ENCODE measurements at regions not wholly inside any gene's neighbourhood (a gene's known extent, or its start where the extent isn't known, plus 50 kb on each side); places are given as distances from the start of the nearest gene placed in this dataset.

DNA sequence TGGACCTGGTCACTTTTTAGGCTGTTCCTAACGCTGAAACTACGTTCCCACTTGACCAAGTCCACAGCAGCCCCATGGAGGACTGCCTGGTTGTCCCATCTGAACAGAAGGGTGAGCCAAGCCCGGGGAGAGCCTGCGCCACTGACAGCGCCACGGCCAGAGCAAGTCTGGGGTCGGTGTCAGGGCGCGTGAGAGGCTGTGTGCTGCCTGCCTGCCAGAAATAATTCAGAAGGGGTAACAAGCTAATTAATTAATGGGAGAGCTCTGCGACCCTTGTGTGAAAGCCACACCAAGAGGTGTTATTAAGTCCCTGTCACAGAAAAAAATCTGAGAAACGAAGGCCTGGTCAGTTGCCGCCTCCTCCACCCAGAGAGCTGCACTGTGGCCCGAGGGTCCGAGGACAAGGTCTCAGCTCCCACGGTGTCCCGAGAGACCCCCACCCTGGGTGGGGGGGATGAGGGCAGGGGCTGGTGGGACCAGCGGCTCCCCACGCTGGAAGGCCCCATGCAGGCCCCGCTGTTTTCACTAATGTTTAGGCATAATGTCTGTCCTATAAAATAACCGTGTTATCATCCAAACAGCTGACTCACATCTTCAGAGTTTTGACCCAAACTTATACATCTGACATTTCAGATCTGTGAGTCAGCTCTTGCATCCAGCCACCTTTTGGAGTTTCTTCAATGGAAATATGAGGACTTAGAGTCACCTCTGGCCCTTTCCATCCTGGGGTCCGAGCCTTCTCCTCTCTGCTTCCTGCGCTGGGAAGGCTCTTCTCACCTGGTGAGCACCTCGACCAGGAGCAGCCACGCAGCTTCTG is 58.5 kb downstream of the DLL1 start:
- DNase-seq (ENCODE audit: low read depth) = no peak

DNA sequence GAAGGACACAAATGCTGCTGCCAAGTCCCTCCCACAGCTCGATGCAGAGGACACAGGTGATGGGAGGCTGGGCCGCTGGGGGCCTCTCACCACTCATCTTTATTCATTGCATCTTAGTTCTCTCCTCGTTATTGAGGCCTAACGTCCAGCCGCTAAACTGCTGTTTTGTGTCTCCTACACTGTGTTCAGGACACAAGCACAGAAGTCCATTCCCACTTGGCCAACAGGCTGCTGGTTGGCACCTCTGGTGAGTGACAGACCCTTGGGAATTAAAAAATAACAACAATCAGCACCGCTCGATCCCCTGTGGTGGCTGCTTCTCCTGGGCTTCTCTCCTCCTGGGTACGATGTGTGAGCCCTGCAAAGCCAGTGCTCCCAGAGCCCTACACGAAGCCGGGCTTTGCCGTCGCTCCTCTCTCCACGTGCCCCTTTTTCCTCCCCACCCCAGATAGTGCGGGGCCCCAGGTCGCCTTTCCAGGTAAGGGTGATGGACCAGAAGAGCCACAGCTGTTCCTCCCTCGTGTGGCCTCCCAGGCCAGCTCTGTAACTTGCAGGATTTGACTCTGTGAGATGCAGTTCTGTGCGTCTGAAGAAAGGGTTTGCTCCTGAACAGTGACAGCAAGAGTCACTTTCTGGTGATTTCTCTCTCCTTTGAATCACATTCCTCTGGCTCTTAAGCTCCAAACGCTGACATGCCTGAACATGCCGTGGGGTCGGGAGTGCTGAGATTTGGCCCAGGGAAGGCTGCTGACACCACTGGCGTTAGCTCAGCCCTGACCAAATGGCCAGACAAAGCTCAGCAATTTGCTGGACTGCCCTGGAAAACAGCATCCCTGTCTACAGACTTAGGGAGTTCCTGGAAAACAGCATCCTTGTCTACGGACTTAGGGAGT is 59.3 kb downstream of the DLL1 start:
- no peak for DNase-seq (ENCODE audit: low read depth)

DNA sequence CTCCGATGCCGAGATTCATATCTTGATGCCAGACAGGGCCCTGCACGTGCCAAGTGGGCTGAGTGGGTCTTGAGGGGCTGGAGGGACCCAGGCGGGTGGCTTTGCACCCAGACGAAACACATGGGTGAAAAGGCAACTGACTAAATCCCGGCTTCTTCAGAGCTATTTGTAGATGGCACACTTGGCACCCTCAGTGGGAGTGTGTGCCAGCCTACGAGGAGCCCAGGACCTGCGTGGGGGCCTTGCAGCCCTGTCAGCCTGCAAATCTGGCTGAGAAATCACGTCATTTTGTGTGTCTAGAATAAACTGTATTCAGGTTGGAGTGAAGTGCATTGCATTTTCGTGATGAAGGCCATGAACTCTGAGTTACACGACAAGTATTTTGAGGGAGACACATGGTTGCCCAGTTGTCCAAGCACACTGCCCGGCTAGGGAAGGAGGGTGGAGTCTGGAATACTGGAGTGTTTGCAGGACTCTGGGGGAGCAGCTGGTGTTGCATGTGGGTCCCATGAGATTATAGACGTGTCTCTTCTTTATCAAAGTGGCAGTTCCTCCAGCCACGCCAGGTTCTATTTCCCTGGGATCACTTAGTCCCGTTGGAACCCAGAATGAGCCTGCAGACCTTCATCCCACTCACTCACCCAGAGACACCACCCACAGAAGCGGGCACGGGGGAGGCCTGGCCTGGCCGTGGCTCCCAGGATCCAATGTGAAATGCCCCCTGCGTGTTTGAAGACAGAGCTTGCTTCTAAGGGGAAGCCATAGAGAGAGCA is 60.2 kb downstream of the DLL1 start:
- no peak for DNase-seq (ENCODE audit: low read depth)

DNA sequence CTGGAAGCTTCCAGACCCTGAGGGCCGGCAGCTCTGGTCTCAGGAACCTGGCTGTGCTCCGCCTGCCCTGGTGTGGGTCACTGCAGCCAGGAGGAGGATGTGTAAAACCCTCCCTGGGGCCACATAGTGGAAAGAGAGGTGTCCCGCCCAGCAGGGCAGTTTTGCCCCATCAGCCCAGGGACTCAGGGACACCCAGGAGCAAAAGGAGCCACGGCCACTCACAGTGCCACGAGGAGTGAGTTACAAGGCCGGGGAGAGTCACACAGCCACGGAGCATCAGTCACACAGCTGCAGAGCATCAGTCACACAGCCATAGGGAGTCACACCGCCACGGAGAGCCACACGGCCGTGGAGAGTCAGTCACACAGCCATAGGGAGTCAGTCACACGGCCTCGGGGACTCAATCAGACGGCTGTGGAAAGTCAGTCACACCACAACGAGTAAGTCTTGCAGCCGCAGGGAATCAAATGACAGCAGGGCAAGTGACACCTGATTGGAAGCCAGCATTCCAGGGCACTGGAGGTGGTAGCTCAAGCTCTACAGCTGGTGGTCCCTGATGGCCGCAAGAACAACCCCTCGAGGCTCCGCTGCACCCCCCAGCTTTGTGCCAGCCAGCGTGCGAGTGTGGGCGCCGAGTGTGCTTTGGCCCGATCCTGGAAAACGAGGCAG is 60.9 kb downstream of the DLL1 start:
- DNase-seq (ENCODE audit: low read depth) = no peak

DNA sequence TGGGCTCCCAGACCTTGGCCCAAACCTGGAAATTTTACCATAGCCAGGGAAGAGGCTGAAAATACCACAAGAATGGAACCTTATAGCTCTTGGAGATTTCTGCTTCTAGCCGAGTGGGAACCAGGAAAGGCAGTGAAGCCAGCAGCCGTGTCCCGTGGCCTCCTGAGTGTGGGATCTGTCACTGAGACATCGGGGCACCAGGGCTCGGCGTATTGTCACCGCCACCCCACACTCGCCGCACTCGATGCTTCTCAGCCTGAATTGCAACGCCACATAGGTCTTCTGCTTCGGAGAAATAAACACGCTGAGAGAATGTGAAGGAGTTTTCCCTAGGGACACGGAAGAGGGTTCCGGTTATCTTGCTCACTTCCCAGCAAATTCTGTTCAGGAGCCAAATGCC is 61.5 kb downstream of the DLL1 start:
- DNase-seq (ENCODE audit: low read depth) = no peak

DNA sequence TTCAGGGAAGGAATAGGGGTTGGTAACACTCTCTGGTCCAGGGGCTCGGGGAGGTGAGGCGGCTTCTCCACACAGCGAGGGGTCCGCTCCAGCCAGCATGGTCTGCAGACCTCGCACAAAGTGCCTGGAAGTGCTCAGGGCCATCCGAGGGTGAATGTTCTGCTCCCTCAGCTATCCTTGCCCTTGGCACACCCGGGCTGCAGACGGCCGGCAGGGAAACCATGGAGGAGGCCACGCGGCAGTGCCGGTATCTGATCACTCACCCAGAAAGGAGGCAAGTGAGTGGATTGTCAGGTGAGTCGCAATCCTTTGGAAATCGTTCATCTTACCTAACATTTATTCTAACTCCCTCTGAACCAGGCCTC is 62.0 kb downstream of the DLL1 start:
- no peak for DNase-seq (ENCODE audit: low read depth)

DNA sequence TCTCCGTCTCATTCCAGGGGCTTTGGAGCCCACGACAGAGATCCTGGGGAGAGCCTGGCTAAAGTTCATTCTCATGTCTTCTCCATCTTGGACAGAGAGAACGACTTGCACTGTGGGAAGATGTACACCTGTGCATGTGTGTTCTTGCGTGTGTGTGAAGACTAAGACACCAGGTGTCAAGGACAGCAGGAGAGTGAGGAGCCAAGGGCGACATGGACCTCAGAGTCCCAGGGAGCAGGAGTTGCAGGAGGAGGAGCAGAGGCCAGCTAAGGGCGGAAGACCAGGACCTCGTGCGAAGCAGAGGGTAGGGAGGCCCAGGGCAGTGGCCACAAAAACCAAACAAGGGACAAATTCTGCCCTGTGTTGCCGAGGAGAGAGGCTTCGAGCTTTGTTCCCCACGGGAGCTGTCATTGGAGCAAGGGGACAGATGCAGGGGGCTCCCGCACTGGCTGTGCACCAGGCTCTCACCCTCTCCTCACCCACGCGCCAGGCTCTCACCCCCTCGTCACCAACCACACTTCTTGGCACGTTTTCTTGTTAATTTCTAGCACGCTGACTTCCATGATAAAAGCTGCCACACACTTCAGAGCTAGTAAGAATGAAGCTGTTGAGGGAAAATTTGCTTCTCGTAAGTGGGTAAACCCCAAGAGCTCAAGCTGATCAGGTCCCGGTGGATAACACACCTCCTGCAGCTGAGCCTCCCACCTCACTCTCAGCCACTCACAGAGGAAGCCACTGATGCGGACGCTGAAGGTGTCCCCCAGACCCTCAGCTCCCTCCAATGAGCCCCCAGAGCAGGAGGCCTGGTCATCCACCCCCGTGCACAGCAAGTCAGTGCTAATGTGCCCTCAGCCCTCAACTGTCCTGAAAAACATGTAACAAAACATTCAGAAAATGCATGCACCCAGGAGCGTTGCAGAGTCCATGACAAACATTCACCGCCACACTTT is 62.6 kb downstream of the DLL1 start:
- no peak for DNase-seq (ENCODE audit: low read depth)

DNA sequence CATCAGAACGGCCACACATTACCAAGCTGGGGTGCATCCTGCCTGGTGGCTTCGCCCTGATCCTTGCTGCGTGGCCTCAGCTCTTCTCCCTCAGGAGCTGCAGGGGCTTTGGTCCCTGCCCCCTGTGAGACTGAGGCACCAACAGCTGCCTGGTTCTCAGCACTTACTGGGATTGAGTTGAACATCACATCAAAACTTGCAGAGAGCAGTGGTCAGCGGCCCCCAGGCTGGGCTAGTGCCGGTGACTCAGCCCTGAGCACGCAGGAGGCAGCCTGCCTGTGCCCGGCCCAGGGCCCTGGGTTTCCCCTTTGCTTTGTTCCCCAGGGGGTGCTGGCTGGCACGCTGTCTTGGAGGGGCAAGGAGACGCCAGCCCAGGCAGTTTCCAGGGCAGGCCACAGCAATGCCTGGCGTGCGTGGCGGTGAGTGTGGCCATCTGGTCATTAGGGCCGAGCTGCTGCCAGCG is 63.3 kb downstream of the DLL1 start:
- no peak for DNase-seq (ENCODE audit: low read depth)

DNA sequence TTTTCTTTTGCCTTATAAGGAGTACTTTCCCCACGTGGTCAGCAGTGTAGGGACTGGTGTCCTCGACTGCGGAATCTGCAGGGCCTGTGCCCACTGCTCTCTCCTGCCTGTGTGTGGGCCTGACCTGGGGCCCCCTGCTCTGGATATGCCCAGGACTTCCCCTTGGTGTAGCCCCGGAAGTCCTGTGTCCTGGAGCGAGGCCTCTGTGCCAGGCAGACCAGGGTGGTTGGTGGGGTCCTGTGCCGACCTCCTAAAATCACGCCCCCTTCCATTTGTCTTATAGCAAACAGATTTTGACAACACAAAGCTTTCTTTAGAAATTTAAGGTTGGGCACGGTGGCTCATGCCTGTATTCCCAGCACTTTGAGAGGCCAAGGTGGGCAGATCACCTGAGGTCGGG is 64.2 kb downstream of the DLL1 start:
- no peak for DNase-seq (ENCODE audit: low read depth)

DNA sequence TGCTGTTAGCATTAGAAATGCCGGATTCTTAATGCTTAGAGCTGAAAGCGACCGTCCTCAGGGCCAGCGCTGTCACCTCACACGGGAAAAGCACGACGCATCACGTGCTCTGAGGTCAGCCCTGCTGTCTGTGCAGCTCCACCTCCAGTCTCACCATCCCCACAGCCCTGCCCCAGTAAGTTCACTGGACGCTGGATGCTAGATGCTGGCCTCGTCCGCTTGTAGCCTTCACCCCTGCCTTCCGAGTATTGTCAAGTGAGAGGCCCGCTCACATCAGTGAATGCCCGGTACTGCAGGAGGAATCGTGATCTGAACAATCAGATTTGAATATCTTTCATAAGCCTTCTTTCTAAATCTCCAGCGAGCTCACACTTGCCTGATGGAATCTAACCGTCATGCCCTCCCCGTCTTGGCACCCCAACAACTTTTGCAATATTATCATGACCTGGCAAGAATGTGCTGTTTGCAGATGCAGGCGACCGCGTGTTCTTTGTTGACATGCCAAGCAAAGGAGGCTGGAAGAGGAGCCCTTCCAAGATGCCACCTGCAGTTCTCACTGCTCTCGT is 64.9 kb downstream of the DLL1 start:
- DNase-seq (ENCODE audit: low read depth) = no peak

DNA sequence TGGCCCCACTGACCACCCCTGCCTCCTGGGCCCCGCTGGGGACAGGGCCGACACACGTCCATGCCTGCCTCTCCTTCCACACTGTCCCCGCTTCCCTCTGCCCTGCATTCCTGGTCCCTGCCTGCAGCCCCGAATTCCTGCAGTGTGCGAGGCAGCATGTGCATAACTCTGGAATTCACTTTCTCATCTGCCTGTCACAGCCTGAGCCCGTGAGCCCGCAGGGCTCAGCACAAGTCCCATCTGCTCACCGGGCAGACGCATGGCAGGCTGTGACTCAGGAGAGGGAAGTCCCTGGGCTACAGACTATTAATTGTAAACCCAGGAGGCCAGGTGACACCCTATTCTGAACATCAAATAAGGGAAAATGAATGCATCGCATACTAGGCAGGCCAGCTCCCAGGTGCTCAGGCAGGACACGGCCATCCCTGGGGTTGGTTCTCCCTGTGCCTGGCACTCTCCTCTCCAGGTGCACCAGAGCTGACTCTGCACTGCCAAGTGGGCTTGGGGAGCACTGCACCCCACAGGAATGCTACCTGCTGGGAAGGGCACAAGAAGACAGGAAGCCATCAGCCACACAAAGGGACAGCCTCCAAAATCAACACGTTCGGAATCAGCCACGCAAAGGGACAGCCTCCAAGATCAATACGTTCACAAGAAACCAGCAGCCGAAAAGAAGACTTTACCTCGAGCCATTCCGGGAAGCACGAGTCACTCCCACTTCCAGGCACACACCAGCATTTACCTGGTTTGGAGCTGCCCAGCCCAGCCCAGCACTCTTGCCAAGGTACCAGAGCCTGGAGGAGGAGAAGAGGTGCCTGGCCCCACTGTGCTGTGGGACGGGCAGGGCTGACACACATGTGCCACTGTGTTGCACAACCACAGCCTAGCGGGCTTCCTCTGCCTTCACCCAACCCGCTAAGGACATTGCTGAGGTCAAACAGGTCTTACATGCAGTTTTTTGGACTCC is 65.9 kb downstream of the DLL1 start:
- no peak for DNase-seq (ENCODE audit: low read depth)

DNA sequence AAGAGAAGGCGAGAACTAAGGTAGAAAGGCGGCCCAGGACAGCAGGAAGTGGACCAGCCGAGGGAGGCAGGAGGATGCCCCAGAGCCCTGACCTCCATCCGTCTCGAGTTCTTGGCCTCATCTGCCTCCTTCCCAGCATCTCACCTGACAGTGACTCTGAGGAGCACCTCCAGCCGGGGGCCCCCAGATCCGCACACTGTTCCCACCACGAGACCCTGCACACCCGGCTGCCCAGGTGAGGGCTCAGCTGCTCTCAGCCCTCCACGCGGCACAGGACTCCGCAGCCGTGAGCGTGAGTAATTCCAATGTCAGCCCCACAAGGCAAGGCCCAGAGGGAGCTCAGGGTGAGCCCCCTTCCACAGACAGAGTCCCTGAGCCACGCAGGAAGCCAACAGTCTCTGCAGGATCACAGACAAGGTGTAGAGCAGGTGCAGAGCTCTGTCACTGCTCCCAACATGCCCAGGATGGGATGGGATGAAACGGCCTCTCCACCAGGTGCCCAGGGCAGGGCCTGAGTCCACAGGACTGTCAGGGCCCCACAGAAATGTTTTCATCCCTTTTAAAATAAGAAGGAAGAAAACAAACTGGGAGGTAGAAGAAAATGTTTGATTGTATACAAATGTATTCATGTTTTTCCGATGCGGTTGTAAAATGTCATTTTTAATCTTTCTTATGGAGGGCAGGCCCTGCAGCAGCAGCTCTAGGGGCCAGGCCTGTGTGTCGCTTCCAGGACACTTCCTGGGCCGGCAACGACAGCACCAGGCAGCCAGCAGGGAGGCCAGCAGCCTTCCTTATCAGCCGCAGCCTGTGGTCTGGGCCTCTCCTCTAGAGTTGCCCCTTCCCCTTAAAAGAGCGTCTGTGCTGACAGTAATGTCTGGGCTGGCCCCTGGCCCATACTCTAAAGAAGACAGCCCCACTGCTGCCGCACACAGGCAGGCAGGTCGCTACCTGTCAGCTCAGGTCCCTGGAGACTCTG is 66.9 kb downstream of the DLL1 start:
- no peak for DNase-seq (ENCODE audit: low read depth)

DNA sequence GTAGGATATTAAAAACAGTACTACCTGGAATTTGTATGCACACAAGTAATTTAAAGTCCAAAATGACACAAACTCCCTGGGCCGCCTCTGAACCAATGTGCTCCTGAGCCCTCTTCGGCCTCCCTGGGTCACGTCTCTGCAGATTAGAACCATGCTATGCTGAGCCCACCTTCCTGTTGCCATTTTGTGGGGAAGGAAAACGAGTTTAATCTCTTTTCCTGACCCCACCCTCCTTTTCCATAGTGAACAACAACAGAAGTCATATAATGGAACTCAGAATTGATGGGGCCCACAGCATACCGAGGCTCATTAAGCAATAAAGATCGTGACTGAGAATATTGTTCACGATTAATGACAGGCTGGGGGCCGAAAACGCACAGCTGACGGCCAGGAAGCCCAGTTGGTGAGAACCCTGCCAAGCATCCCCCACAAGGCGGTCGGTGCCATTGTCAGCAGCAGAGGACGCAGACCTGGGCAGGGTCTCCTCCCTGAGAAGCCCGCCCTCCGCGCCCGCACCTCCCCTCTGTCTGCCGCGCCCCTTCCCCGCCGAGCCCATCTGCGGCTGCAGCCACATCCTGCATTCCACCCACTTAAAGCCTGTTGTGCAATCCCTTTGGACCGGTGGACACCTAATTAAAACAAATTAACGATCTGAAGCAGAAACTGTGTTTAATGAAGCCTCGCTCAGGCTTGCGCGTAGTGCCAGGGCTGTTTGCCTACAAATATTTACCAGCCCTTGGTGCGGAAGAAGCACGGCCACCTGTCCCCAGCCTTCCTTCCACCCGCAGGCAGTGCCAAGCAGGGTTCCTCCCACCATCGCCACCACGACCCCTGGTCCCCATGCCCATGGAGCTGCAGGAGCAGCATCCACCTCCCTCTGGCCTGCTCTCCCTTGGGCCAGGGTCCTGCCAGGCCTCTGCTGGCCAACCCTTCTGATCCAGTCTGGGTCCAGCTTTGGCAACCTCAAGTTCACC is 68.1 kb downstream of the DLL1 start:
- DNase-seq (ENCODE audit: low read depth) = no peak

DNA sequence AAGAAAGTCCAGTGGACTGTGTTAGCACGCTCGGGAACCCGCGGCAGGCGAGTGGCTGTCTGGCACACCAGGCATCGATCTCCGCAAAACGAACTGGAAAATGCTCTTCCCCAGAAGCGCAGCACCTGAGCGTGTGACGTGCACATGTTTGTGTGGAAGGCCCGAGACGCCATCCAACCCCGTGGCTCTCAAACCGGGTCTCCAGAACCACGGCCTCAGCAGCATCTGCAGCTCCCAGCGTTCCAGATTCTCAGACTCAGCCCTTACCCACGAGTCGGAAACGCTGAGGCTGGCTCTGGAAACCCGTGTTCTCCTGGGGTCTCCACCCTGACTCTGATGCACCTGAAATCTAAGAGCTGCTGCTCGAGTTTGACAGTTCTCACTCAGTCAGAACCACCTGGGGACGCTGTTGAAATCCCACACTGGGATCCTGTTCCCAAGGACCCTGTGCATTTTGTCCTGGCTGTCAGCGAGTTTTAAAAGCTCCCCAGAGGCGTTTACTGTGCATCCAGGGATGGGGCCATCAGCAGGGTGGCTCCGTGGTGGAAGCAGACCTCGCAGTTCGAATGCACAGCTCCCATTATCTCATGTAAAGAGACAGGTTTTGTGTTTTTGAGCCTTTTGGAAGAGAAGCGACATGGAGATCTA is 69.0 kb downstream of the DLL1 start:
- no peak for DNase-seq (ENCODE audit: low read depth)

DNA sequence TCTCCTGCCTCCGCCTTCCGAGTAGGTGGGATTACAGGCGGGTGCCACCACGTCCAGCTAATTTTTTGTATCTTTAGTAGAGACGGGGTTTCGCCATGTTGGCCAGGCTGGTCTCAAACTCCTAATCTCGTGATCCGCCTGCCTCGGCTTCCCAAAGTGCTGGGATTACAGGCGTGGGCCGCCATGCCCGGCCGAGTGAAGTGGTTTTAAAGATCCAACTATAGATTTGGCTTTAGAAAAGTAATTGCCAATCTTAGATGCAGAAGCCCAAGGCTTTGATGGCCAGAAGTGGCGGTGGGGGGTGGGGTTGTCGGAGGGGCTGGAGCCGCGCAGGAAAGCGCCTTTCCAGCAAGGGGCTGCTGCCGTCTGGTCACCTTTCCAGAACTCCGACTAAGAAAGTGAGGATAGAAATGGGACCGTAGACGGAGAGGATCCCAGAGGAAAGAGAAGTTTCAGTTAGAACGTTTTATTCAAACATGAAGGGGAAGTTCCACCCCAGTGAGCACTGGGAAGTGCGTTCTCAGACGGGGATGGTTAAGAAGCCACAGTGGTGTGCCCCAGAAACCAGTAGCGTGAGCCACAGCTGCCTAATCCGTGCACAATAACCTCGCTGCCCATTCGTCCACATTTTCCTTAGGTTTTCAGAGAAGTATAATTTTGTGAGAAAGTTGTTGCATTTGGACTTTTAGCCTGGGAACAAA is 69.7 kb downstream of the DLL1 start:
- no peak for DNase-seq (ENCODE audit: low read depth)
